ENCODE measurements at regions not wholly inside any gene's neighbourhood (a gene's known extent, or its start where the extent isn't known, plus 50 kb on each side); places are given as distances from the start of the nearest gene placed in this dataset.

GRCh38 chr19:27775395-27775794, 1437.6 kb downstream of the UQCRFS1 start:
- DNase-seq = no peak
- intact Hi-C loops (cut with DNase I) = no loop called here

- intact Hi-C loops (cut with DNase I) = no loop called here
- no peak for DNase-seq
These were observed 1438.1 kb downstream of the UQCRFS1 start for GRCh38 chr19:27774827-27775226.

- intact Hi-C loops (cut with DNase I) = no loop called here
- no peak for DNase-seq
These were observed 1438.6 kb downstream of the UQCRFS1 start for GRCh38 chr19:27774337-27774736.

- DNase-seq = no peak
- intact Hi-C loops (cut with DNase I) = no loop called here
These were observed 1439.4 kb downstream of the UQCRFS1 start for GRCh38 chr19:27773318-27774094.

- intact Hi-C loops (cut with DNase I) = no loop called here
- DNase-seq = no peak
These were observed 1440.9 kb downstream of the UQCRFS1 start for GRCh38 chr19:27772059-27772458.

GRCh38 chr19:27770095-27770494, 1442.9 kb downstream of the UQCRFS1 start:
- intact Hi-C loops (cut with DNase I) = no loop called here
- DNase-seq = no peak

GRCh38 chr19:27767234-27767633, 1445.7 kb downstream of the UQCRFS1 start:
- no peak for DNase-seq

GRCh38 chr19:27765912-27766725, 1446.8 kb downstream of the UQCRFS1 start:
- intact Hi-C loops (cut with DNase I) = no loop called here
- DNase-seq = no peak

More at GRCh38 chr19:27767234-27767633, 1445.7 kb downstream of the UQCRFS1 start:
- intact Hi-C loops (cut with DNase I) = no loop called here

GRCh38 chr19:27765397-27765796, 1447.6 kb downstream of the UQCRFS1 start:
- no peak for DNase-seq
- intact Hi-C loops (cut with DNase I) = no loop called here

- DNase-seq = no peak
- intact Hi-C loops (cut with DNase I) = no loop called here
These were observed 1448.7 kb downstream of the UQCRFS1 start for GRCh38 chr19:27764186-27764804.

- intact Hi-C loops (cut with DNase I) = no loop called here
- no peak for DNase-seq
These were observed 1450.0 kb downstream of the UQCRFS1 start for GRCh38 chr19:27762933-27763332.

- DNase-seq = no peak
- intact Hi-C loops (cut with DNase I) = no loop called here
These were observed 1453.1 kb downstream of the UQCRFS1 start for GRCh38 chr19:27759896-27760295.

GRCh38 chr19:27758626-27759505, 1454.1 kb downstream of the UQCRFS1 start:
- DNase-seq = no peak
- intact Hi-C loops (cut with DNase I) = no loop called here

GRCh38 chr19:27754700-27755099, 1458.3 kb downstream of the UQCRFS1 start:
- intact Hi-C loops (cut with DNase I) = no loop called here
- no peak for DNase-seq

- intact Hi-C loops (cut with DNase I) = no loop called here
- no peak for DNase-seq
These were observed 1459.3 kb downstream of the UQCRFS1 start for GRCh38 chr19:27753622-27754021.

- no peak for DNase-seq
- intact Hi-C loops (cut with DNase I) = no loop called here
These were observed 1460.3 kb downstream of the UQCRFS1 start for GRCh38 chr19:27752530-27753184.

GRCh38 chr19:27751044-27751391, 1461.9 kb downstream of the UQCRFS1 start:
- intact Hi-C loops (cut with DNase I) = no loop called here
- DNase-seq = no peak

GRCh38 chr19:27750391-27751043, 1462.4 kb downstream of the UQCRFS1 start:
- no peak for DNase-seq
- intact Hi-C loops (cut with DNase I) = no loop called here

GRCh38 chr19:27748551-27749152, 1464.3 kb downstream of the UQCRFS1 start:
- intact Hi-C loops (cut with DNase I) = no loop called here
- DNase-seq = no peak
